GM21390 (cell line): ENCODE measurements at regions not wholly inside any gene's neighbourhood (a gene's known extent, or its start where the extent isn't known, plus 50 kb on each side); places are given as distances from the start of the nearest gene placed in this dataset.

ENCODE experiments used
- ATAC-seq: cut with Tn5 transposase; IDR thresholded peaks from one replicate; pipeline ENCODE4 v1.9.1; 2021; ENCODE audit not compliant: unreplicated experiment

DNA sequence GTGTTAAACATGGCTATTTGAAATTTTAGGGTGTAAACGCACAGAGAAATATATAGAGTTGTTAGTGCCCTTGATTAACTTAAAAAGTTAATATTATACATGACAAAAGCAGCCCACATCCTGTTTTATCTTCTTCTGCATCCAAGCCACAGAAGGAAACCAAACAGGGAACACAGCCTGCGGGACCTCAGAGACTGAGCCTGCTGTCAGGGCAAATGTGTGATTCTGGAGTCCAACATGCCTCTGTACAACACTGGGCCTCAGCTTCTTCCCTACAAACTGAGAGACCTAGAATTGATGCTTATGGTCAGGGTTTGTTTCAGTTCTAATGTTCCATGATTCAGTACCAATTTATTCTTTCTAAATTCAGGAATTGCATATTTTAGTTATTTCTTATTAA, 404.7 kb downstream of the FBXO15 start:
- no peak for ATAC-seq

DNA sequence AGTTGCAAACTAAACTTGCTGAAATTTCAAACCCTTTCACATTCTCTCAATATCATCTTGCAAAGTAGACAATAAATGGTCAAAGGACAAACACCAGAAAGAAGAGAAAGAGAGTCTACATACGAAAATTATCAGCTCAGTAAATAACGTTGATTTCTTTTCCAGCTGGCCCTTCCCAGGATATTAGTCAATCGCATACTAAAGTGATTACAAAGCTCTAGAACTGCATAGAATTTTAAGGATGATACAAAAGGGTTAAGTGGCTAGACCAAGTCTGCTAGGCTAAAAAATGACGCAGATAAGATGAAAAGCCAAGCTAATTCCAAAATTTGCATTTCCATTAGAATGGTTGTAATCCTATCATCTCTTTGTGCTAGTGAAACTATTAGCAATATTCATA, 405.7 kb downstream of the FBXO15 start:
- ATAC-seq = no peak

DNA sequence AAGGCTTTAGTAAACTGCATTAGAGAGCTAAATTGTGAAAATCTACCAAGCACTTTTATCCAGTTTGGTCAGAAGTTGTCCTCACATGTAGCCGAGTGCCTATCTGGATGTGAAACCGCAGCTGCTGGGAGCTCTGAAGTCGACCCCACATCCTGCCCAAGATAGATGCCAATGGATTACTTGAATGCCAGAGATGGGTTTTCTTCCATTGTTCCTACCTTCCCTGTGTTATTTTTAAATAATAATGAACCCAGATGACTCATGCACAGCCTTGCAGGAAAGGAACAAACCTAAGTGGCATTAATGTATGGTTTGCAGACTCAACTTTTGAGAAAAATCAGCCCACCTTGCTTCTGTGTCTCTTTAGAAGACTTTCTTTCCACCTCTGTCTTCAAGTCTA, 408.5 kb downstream of the FBXO15 start:
- ATAC-seq = no peak

DNA sequence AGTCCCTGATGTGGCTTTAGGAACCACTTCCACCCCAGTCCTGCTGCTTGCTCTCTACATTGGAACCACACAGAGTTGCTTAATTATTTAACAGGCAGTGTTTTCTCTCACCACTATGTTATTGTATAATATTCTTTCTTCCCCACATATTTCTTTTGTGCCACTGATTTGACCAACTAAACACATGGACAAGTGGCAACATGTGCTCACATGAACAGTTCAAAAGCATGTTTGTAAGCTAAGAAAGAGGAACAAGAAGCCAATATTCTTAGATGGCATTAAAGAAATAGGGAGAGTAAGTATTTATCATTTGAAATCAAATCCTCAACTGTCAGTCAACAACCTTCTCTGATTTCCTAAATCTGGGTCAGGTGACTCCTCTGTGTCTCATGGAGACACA, 409.6 kb downstream of the FBXO15 start:
- no peak for ATAC-seq

DNA sequence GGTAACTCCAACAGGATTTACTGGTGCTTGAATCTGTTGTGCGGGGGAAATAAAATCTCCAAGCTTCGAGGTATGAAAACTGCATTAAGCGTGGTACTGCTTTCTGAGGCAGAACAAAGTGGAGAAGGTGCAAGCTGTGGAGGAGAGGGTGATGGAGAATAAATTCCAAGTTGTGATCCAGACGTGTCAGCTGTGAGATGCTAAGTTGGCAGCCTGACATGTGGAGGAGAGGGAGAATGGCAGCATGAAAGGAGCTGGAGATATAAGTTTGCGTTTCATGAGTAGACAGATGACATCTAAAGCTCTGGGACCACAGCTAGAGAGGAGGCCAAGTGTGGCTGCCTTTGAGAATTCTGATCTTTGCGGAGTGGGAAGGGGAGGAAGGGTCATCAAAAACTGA, 411.8 kb downstream of the FBXO15 start:
- ATAC-seq = no peak

DNA sequence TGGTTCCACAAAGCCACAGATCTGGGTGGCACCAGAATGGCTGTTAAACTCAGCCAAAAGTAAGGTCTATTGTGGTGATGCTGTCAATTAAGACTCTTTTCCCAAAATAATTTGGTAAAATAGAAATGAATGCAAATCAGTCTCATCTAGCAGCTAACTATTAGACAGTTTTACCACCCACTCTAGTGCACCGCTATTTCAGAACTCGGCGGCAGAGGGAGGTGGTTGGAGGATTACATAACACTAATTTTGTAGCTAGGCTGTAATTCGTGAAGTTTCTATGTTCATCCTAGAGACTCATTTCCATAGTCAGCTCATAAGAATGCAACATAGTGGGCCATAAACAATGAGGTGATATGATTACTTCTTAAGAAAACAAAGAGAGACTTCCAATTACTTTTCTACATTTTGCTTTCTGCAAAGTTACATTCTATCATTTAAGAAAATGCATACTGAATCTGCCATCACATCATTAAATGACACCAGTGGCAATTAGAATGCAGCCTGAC, 413.8 kb downstream of the FBXO15 start:
- no peak for ATAC-seq

DNA sequence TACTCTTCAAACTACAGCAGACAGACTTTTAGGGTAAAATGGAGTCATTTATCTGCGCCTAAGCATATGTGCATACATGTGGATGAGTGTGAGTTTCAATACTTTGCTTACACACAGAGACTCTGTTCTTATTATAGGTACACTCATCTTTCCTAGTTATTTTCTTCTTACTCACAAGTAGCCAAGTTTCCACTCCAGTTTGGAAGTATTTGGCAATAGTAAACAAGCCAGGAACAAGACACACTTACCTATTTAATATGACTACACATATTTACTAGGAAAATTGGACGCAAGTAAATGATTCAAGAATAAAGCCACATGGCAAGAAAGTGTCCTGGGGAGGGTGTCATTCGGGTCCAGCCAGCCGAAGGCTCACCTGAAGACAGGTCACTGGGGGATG, 414.3 kb downstream of the FBXO15 start:
- no peak for ATAC-seq

DNA sequence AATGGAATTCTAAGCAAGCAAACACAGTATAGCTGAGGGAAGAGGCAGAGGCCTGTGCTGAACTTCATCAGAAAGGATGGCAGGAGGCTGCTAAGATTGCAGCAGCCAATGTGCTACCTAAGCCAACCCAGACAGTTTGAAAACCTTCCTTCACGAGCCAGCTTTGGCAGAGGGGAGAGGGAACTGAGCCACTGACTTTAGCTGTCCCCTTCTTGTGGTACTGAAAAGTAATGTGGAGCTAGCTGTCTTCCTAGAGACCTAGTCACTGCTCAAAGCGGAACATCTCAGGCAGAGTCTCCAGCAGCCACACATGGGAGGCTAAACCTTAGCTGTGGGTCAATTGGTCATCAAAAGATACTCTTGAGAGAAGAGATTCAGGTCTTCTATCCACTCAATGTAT, 419.0 kb downstream of the FBXO15 start:
- ATAC-seq = no peak

DNA sequence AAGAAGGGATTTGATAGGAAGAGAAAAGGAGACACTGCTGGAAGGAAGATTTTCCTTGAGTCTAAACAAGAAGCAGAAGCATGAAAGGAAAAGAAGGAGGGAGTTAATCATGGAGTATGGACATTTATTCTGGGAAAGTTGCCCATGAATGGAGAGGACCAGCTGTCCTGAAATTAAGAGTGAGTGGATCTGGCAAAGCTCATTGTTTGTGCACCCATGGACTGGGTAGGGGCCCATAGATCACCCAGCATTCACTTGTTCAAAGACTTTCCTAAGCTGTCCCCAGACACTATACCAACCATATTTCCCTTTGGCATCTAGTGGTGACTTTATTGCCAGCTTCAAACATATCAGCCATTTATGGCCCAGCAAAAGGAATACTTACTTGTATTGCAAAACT, 422.7 kb downstream of the FBXO15 start:
- no peak for ATAC-seq

DNA sequence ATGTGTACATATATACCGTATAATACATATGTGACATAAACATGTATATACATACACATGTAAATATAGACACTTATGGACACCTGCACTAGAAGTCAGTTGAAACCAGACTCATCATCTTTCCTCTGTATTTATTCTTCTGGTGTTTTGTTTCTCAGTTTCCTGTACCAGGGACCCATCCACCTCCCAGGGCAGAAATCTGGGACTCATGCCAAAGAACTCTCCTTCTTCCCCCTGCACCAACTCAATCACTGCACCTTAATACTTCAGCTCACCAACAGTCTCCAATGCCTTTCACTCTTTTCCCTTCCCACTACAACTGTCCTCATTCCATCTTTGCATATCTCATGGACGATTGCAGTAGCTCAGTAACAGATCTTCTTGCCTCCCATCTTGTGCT, 428.0 kb downstream of the FBXO15 start:
- no peak for ATAC-seq

DNA sequence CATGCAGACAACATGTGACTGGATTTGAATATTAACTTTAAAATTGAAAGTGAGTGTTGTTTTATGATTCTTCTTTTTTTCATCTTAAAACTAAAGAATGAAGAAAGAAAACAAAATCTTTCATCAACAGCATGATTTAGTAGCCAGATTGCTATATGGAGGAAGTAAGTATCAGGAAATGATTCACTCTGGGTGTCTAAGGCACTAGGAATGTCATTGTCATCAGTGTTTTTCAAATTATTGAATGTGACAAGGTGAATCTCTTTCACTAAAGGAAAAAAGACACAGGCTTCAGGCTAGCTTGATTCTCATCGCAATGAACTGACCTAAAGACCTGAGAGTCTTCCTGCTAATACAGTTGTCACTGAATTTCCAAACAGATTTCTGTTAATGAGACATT, 430.1 kb downstream of the FBXO15 start:
- no peak for ATAC-seq

DNA sequence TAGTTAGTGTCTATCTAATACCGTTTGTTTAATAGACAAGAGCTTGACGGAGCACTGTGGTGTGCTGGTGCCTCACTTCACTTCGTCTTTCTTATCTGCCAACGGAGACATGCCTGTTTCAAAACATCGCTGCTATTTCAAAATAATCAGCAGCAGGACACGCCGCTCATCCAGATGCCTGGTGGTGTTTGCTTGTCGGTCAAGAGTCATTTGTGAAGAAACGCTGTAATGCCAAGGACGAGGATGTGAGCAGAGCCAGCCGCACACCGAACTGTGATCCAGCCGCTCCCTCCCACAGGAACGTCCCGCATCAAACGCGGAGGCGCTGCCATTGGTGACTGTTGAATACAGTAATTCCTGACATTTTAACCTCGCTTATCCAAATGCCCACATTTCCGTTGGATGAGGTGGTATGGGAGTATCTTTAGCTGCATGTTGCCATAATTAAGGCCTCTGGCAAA, 432.4 kb downstream of the FBXO15 start:
- ATAC-seq = no peak

DNA sequence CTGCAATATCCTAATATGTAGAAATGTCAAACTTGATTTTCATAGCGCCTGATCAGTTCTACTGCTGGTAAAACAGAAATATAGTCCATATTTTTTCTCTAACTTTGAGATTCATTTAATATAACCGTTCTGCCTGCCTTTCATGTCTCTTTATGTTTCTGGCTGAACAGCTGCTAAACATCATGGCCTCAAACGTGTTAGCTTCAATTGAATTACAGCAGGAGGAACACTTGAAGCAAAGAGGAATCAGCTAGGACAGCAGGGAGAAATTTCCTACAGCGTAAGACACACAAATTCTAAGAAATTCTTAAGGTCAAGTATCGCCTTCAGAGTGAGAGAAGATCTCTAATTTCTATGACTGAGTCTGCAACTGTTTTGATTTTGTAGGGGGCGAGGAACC, 433.2 kb downstream of the FBXO15 start:
- no peak for ATAC-seq

DNA sequence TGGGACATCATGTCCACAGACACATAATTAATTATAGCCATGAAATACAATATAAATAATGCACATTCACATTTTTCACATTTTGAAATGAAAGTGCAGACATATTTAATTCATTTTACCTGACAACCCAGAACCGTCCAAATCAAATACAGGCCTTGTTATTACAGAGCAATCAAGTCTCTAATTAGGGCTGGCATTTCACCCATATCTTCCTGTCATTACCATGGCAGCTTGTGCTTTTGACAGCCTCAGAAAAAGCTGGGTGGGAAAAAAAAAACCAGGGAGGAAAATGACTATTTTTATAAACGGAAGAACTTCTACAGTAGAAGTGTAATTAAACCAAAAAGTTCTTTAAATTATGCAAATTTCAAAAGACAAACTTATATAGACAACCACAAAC, 436.4 kb downstream of the FBXO15 start:
- no peak for ATAC-seq

DNA sequence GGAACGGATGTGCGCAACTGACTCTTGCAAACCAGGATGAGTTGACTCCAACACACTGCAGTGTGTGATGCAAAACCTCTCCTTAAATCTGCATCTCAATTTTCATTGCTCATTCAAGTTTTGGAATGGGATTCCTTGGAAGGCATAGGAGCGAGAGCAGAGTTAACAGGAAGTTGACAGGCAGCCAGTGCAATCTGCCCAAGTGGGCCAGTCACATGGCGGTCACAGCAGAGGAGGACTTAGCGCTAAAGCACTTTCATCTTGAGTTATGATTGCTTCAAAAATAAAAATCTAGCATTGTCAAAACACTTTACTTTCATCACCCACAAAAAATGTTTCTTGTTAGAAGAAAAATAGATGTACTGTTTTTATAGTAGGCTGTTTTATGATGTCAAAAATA, 439.0 kb downstream of the FBXO15 start:
- ATAC-seq = no peak

DNA sequence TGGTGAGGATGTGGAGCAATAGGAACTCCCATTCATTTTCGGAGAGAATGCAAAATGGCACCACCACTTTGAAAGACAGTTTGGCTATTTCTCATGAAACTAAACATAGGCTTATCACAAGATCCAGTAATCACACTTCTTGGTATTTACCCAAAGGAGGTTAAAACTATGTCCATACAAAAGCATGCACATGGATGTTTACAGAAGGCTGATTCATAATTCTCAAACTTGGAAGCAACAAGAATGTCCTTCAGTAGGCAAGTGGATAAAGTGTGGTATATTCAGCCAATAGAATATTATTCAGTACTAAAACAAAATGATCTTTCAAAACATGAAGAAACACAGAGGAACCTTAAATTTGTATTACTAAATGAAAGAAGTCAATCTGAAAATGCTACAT, 440.6 kb downstream of the FBXO15 start:
- no peak for ATAC-seq

DNA sequence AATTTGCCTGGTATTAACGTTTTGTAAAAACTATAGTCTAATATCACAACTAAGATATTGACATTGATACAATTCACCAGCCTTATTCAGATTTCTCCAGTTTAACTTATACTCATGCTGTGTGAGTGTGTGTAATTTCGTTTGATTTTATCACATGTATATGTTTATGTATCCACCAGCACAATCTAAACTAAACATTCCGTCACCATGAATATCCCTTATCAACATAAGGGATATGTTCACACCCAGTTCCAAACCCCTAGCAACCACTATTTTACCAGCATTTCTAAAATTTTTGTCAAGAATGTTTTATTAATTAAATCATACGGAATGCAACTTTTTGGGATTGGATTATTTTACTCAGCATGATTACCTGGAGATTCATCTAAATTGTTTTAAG, 450.3 kb downstream of the FBXO15 start:
- ATAC-seq = no peak

DNA sequence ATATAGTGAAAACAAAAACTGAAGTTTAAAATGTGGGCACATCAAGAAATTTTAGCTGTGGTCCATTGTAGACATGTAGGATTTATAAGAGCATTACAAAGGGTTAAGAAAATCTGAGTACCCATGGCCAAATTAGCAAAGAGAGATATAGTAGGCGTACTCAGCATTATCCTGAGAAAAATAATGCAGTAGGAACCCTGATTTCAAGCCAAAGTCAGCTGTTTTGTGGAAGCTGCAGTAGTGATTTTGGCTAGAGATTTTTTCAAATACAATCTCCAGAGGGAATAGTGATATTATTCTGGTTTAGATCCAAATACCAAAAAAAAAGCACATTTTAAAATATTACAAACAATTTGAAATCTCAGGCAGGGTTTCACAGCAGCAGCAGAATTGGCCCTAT, 450.9 kb downstream of the FBXO15 start:
- no peak for ATAC-seq

DNA sequence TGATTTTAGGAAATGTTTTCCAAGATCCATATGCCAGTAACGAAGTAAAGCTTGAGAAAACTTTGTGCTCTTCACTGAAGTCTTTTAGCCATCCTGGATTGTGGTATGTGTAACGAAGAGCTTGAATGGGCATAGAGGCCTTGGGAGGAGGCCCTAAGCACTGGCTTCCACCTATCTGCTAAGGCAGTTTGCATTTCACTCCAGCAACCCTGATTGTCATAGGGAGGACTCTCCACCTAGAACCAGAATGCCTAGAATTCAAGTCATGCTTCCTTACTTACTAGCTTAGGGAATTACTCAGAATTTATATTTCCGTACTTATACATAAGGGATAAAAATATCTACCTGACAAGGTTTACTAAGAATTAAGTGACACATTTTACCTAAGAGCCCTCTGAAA, 451.5 kb downstream of the FBXO15 start:
- ATAC-seq = no peak

DNA sequence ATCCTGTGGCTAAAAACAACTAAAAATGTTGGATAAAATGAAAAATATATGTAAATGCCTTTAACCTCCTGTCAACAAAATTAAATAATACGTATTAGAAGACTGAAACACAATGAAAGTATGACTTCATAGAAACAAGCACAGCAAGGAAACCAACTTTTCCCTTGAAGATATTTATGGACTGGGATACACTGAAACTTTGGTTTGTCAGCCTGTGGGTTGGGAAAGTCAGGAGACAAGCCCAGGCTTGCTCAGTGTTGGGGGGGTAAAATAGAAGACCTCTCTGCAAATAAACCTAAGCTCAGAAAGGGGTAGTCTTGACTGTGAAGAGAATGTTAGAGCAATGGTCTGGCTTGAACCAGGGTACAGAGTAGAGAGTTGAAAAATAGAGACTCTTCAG, 454.5 kb downstream of the FBXO15 start:
- no peak for ATAC-seq

DNA sequence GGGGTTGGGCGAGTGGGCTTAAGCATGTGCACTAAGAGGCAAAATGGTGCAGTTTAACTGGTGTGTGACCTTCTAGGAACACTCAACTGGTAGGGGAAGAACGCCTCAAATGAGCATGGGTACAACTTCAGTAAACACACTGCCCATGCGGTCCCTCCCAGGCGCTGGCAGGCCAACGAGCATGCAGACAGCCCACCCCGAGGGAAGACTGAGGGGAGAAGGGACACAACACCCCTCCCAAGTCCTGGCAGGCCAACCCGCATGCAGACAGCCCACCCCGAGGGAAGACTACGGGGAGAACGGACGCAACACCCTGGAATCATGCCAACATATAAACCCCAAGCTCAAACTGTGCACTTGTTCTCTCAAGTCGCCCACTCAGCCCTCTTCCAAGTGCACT, 456.0 kb downstream of the FBXO15 start:
- ATAC-seq = no peak

DNA sequence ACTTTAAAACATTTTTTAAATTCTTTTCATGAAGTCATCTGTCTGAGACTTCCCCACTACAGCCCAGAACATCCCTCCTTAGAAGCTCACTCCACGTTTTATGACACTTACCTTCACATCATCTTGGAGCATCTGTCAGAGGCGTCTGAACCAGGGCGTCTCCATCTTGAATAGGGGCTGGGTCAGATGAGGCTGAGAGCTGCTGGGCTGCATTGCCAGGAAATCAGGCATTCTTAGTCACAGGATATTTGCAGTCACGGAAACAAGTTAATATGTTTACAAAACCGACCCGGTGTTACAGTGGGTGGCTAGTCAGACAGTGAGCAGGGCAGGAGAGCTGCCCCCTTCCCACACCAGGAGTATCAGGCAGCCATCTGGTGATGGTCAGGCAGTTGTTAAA, 456.5 kb downstream of the FBXO15 start:
- ATAC-seq = no peak

DNA sequence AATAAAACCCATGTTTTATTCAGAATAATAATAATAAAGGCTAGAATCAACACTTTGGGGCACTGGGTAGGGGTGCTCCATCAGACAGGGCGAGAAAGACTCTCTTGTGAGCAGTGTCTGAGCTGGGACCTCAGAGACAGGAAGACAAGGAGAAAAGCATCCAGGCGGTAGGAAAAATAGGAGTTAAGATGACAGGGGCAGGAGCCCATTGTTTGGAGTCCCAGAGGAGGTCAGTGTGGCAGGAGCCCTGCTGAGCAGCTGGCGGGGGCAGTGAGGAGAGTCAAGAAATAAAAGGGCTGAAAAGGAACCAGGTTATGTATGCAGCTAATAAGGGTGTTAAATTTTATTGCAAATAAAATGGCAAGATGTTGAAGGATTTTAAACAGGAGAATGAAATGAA, 457.4 kb downstream of the FBXO15 start:
- no peak for ATAC-seq
